ENCODE measurements at regions not wholly inside any gene's neighbourhood (a gene's known extent, or its start where the extent isn't known, plus 50 kb on each side); places are given as distances from the start of the nearest gene placed in this dataset.

DNA sequence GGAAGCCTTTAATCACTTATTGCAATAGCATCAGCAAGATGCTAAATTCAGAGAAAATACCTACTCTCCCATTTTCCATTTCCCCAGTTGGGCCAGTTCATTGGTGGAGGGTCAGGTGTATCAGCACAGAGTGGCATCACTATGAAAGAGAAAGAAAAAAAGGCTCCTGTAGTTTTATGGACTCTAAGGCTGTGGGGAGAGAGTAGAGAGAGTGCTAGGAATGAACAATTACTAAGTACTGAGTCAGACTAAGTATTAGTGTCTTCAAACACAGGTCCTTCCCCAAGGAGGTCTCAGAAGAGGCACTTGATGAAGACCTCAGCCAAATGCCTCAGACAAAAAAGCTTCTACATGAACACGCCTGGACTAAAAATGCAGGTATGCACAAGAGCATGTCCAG, 1061.9 kb downstream of the FSTL5 start:
- no peak overlapping the region for H3K27ac ChIP-seq
- H3K4me3 Mint-ChIP-seq: no peak overlapping the region

DNA sequence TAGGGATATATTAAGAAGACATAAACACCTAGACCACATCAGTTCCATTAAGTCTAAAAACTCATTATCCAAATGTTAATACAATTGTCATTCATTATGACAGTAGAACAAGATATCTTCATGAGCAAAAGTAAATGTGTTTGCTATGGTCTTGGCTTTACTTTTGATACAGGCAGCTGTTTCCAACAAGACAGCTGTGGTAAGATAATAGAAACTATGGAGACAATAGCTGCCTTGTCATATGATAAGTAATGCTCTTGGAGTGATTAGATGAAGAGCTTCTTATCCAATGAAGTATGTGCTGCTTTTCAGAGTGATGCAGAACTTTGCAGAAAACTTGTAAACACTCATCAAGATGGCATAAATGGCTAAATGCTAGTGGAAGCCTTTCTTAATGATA, 1066.0 kb downstream of the FSTL5 start:
- Mint-ChIP-seq H3K36me3 (no peaks in the 10 kb centered on the region), H3K4me1 (no peaks in the 10 kb centered on the region), H3K27me3 (ENCODE audit: insufficient read depth, low read depth) (no peaks in the 10 kb centered on the region), H3K27ac (no peak overlapping the region), H3K9me3 (no peaks in the 10 kb centered on the region), H3K4me3 (no peak overlapping the region)
- TF ChIP-seq, protein P1, sequence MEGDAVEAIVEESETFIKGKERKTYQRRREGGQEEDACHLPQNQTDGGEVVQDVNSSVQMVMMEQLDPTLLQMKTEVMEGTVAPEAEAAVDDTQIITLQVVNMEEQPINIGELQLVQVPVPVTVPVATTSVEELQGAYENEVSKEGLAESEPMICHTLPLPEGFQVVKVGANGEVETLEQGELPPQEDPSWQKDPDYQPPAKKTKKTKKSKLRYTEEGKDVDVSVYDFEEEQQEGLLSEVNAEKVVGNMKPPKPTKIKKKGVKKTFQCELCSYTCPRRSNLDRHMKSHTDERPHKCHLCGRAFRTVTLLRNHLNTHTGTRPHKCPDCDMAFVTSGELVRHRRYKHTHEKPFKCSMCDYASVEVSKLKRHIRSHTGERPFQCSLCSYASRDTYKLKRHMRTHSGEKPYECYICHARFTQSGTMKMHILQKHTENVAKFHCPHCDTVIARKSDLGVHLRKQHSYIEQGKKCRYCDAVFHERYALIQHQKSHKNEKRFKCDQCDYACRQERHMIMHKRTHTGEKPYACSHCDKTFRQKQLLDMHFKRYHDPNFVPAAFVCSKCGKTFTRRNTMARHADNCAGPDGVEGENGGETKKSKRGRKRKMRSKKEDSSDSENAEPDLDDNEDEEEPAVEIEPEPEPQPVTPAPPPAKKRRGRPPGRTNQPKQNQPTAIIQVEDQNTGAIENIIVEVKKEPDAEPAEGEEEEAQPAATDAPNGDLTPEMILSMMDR (IDR thresholded peaks at IDR 0.05): no peak
- no peak for TF ChIP-seq EZH2 (IDR thresholded peaks at IDR 0.05)
- TF ChIP-seq EZH2phosphoT487 (IDR thresholded peaks at IDR 0.05): no peak
- no peak for DNase-seq (ENCODE audit: low spot score)
- Histone ChIP-seq H3K4me1 (no peaks in the 10 kb centered on the region), H3K9ac (no peak overlapping the region), H3K4me3 (no peak overlapping the region), H2AFZ (replicated peaks) (no peak overlapping the region), H3K27me3 (no peaks in the 10 kb centered on the region), H3K4me2 (no peak overlapping the region), H3K79me2 (ENCODE audit: low read depth) (no peaks in the 10 kb centered on the region), H3K27ac (no peak overlapping the region), H4K20me1 (ENCODE audit: low read depth) (no peaks in the 10 kb centered on the region), H3K9me3 (ENCODE audit: low read depth) (no peaks in the 10 kb centered on the region), H3K36me3 (no peaks in the 10 kb centered on the region), H3F3A (ENCODE audit: low read depth) (no peaks in the 10 kb centered on the region)

More for the DNA sequence above, 1061.9 kb downstream of the FSTL5 start:
- no peak overlapping the region for H2AFZ ChIP-seq (replicated peaks)
- Mint-ChIP-seq H3K9me3 (no peaks in the 10 kb centered on the region), H3K27me3 (ENCODE audit: insufficient read depth, low read depth) (no peaks in the 10 kb centered on the region), H3K27ac (no peak overlapping the region), H3K4me1 (no peaks in the 10 kb centered on the region), H3K36me3 (no peaks in the 10 kb centered on the region)
- no peaks in the 10 kb centered on the region for H3K36me3 ChIP-seq
- no peak for DNase-seq (ENCODE audit: low spot score)
- H3K9me3 ChIP-seq (ENCODE audit: low read depth): no peaks in the 10 kb centered on the region
- TF ChIP-seq EZH2phosphoT487 (IDR thresholded peaks at IDR 0.05): no peak
- TF ChIP-seq, protein P1 (IDR thresholded peaks at IDR 0.05): no peak
- no peak for TF ChIP-seq EZH2 (IDR thresholded peaks at IDR 0.05)
- H3K9ac ChIP-seq: no peak overlapping the region
- no peak overlapping the region for H3K4me3 ChIP-seq
- no peak overlapping the region for H3K4me2 ChIP-seq
- no peaks in the 10 kb centered on the region for H4K20me1 ChIP-seq (ENCODE audit: low read depth)
- no peaks in the 10 kb centered on the region for H3F3A ChIP-seq (ENCODE audit: low read depth)
- no peaks in the 10 kb centered on the region for H3K79me2 ChIP-seq (ENCODE audit: low read depth)
- H3K4me1 ChIP-seq: no peaks in the 10 kb centered on the region
- H3K27me3 ChIP-seq: no peaks in the 10 kb centered on the region

DNA sequence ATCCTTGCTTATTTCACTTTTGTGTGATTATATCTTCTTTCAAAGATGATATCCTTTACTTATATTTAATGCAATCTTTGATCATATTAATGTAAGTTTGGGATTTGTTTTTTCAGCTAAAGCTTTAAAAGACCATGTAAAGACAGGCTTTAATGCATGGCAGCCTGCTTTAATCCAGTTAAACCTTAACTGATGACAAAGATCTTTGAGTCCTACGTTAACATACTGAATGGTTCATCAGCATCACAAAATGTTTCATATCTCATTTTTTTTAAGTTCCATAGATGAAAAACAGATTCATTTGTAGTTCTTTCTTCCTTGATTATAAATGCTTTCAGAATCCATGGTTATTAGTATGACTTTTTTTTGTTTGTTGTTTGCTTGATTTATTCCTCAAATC, 1102.8 kb downstream of the FSTL5 start:
- H3K27ac Mint-ChIP-seq: no peak overlapping the region

More for the DNA sequence above, 1102.8 kb downstream of the FSTL5 start:
- no peaks in the 10 kb centered on the region for H3K27me3 Mint-ChIP-seq (ENCODE audit: insufficient read depth, low read depth)
- Histone ChIP-seq H3K79me2 (ENCODE audit: low read depth) (no peaks in the 10 kb centered on the region), H3K4me2 (no peak overlapping the region), H3K9ac (no peak overlapping the region), H3K4me1 (no peaks in the 10 kb centered on the region), H3K4me3 (no peak overlapping the region), H3K36me3 (no peaks in the 10 kb centered on the region), H2AFZ (replicated peaks) (no peak overlapping the region), H3K9me3 (ENCODE audit: low read depth) (no peaks in the 10 kb centered on the region), H3F3A (ENCODE audit: low read depth) (no peaks in the 10 kb centered on the region), H3K27ac (no peak overlapping the region), H3K27me3 (no peaks in the 10 kb centered on the region), H4K20me1 (ENCODE audit: low read depth) (no peaks in the 10 kb centered on the region)
- no peak for DNase-seq (ENCODE audit: low spot score)
- H3K36me3 Mint-ChIP-seq: no peaks in the 10 kb centered on the region
- no peaks in the 10 kb centered on the region for H3K4me1 Mint-ChIP-seq
- TF ChIP-seq EZH2 (IDR thresholded peaks at IDR 0.05) (no peak), EZH2phosphoT487 (IDR thresholded peaks at IDR 0.05) (no peak)
- TF ChIP-seq, protein P1 (IDR thresholded peaks at IDR 0.05): no peak
- no peak overlapping the region for H3K4me3 Mint-ChIP-seq
- H3K9me3 Mint-ChIP-seq: no peaks in the 10 kb centered on the region

Data from neural progenitor cell (in vitro differentiated cells).